ENCODE measurements at regions not wholly inside any gene's neighbourhood (a gene's known extent, or its start where the extent isn't known, plus 50 kb on each side); places are given as distances from the start of the nearest gene placed in this dataset.

DNA sequence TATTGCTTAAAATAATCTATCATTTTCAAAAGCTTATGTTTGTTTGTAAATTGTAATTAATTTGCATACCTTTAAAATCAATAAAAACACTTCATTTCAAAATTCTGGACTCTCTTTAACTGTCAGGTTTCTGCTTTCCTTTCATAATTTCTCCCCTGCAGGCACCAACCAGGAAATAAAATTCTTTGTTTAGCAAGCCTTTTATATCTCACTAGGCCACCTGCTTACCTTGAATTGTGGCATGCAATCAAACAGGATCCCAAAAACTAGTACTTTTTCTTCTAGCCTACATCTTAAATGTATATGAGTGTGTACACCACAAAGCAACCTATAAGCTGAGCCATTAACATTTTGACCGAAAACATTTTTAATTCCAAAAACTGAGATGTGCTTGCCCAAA, 233.1 kb downstream of the NR4A2 start:
- H3K4me2 ChIP-seq (ENCODE audit: insufficient read depth, low read length): no peak overlapping the region
- H3K9me3 ChIP-seq (replicated peaks; ENCODE audit: control insufficient read depth, insufficient read depth, low read length): no peaks in the 10 kb centered on the region
- no peaks in the 10 kb centered on the region for H4K20me1 ChIP-seq (replicated peaks; ENCODE audit: control insufficient read depth, extremely low read depth, insufficient read depth, low read length)
- no TSS peak for BruUV-seq (replicated peaks)
- no peaks in the 10 kb centered on the region for H3K36me3 ChIP-seq (ENCODE audit: control insufficient read depth in 2 of 2, extremely low read depth in 1 of 2, insufficient read depth in 2 of 2, low read length in 2 of 2)
- H3K9ac ChIP-seq (replicated peaks; ENCODE audit: extremely low read depth, insufficient read depth, low read length): no peak overlapping the region
- H3K27ac ChIP-seq (ENCODE audit: insufficient read depth, low read depth, low read length): no peak overlapping the region
- DNase-seq (ENCODE audit: low read depth, low spot score) (no peak), FAIRE-seq (no peak)
- CTCF ChIA-PET: interaction anchor here (0.6 kb wide), 1 partner anchor 838 kb away, joined by 4 read pairs; no protein-coding TSS in a partner anchor
- no peaks in the 10 kb centered on the region for H3K27me3 ChIP-seq (ENCODE audit: control insufficient read depth in 2 of 2, insufficient read depth in 2 of 2, low read length in 2 of 2)
- dilution Hi-C loops (cut with MboI; ENCODE audit: extremely low pct_ligation_motif_present, low sequenced_read_pairs) (no loop called here), intact Hi-C loops (cut with micrococcal nuclease) (no loop called here)
- H3K79me2 ChIP-seq (ENCODE audit: control insufficient read depth, insufficient read depth, low read length): no peaks in the 10 kb centered on the region
- TF ChIP-seq EZH2 (IDR thresholded peaks at IDR 0.05; ENCODE audit: borderline replicate concordance, low read depth, low read length, severe bottlenecking) (no peak), FOS (IDR thresholded peaks at IDR 0.05; ENCODE audit: borderline replicate concordance, insufficient read depth, low read length) (no peak), CTCF (IDR thresholded peaks at IDR 0.05; ENCODE audit: extremely low read depth in 1 of 2, insufficient read depth in 1 of 2, low read depth in 1 of 2, low read length in 2 of 2) (no peak), JUN (IDR thresholded peaks at IDR 0.05; ENCODE audit: borderline replicate concordance, insufficient read depth, insufficient read length, low read depth) (no peak), GATA2 (IDR thresholded peaks at IDR 0.05; ENCODE audit: insufficient read depth, insufficient read length, low read depth, low read length) (no peak), POLR2AphosphoS5 (IDR thresholded peaks at IDR 0.05; ENCODE audit: insufficient read depth, low read depth, low read length) (no peak), MYC (IDR thresholded peaks at IDR 0.05; ENCODE audit: low read depth, low read length) (no peak), POLR2A (IDR thresholded peaks at IDR 0.05; ENCODE audit: low read depth, low read length) (no peak)
- TF ChIP-seq, protein P1, sequence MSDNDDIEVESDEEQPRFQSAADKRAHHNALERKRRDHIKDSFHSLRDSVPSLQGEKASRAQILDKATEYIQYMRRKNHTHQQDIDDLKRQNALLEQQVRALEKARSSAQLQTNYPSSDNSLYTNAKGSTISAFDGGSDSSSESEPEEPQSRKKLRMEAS (IDR thresholded peaks at IDR 0.05; ENCODE audit: insufficient read depth, insufficient read length): no peak
- no peak overlapping the region for H3K4me3 ChIP-seq (replicated peaks in 1 of 3; ENCODE audit: insufficient read depth in 1 of 3, low read depth in 1 of 3, low read length in 3 of 3)
- H3K9me1 ChIP-seq (replicated peaks; ENCODE audit: control insufficient read depth, extremely low read depth, insufficient read depth, low read length): no peaks in the 10 kb centered on the region
- POLR2A ChIA-PET: no interaction called here
- H3K4me1 ChIP-seq (ENCODE audit: control insufficient read depth, extremely low read depth, insufficient read depth, low read length): no peaks in the 10 kb centered on the region
- H2AFZ ChIP-seq (ENCODE audit: low read depth, low read length): no peak overlapping the region
